ENCODE measurements at regions not wholly inside any gene's neighbourhood (a gene's known extent, or its start where the extent isn't known, plus 50 kb on each side); places are given as distances from the start of the nearest gene placed in this dataset.

DNA sequence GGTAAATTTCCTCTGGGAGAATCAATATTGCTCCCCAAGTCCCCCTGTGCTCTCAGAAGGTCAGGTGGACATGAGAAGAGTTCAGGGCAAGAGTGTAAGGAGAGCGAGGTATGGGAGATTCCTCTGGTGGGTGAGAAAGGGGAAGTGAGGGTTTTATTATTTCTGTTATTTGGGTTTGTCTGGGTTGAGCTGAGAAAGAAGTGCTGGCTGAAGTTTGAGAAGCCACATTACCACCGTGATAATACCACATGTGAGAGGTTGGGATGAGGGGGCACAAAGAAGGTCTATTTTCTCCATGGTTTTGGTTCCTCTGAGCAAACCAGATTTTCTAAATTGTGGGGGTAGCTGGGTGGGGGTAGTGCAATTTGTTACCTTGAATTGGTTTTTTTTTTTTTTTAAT, 350.4 kb downstream of the OSTF1 start:
- TF ChIP-seq, protein P1, sequence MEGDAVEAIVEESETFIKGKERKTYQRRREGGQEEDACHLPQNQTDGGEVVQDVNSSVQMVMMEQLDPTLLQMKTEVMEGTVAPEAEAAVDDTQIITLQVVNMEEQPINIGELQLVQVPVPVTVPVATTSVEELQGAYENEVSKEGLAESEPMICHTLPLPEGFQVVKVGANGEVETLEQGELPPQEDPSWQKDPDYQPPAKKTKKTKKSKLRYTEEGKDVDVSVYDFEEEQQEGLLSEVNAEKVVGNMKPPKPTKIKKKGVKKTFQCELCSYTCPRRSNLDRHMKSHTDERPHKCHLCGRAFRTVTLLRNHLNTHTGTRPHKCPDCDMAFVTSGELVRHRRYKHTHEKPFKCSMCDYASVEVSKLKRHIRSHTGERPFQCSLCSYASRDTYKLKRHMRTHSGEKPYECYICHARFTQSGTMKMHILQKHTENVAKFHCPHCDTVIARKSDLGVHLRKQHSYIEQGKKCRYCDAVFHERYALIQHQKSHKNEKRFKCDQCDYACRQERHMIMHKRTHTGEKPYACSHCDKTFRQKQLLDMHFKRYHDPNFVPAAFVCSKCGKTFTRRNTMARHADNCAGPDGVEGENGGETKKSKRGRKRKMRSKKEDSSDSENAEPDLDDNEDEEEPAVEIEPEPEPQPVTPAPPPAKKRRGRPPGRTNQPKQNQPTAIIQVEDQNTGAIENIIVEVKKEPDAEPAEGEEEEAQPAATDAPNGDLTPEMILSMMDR (conservative IDR thresholded peaks at IDR 0.05; ENCODE audit: low read length), result no peak
- TF ChIP-seq EZH2phosphoT487 (IDR thresholded peaks at IDR 0.05; ENCODE audit: borderline replicate concordance), result no peak

All from Loucy (cell line).